AG04450 (cell line): ENCODE measurements at regions not wholly inside any gene's neighbourhood (a gene's known extent, or its start where the extent isn't known, plus 50 kb on each side); places are given as distances from the start of the nearest gene placed in this dataset.

Experiments used
- CTCF ChIA-PET: fragments of 300-600, 350-600 bp; formaldehyde crosslinking; extraction: SDS; loops from one replicate; lab custom pipeline; 2022; ENCODE audit warnings: antibody characterized with exemption, inconsistent platforms; lab: Charles Lee
- POLR2A ChIA-PET: fragments of 350-600 bp; formaldehyde crosslinking; extraction: SDS; loops from one replicate; lab custom pipeline; 2021; ENCODE audit warnings: antibody characterized with exemption, inconsistent platforms; lab: Yijun Ruan, JAX
- DNase-seq: peaks from one replicate; pipeline ENCODE4 v3.0.0-alpha.2; 2011; ENCODE audit warnings: low read depth, low spot score
- H3K27ac ChIP-seq: one replicate; pipeline ENCODE4 v1.5.1; 2012; ENCODE audit warnings: low read depth, low read length, control low read depth
- H3K27me3 ChIP-seq: one replicate; pipeline ENCODE4 v1.6.0; 2012; ENCODE audit warnings: low read length; ENCODE audit not compliant: control insufficient read depth, insufficient read depth
- H3K4me3 ChIP-seq: 2 replicates; pipeline ENCODE4 v1.5.1; 2011; ENCODE audit warnings: mild to moderate bottlenecking, low read depth, low read length, control low read depth
- H3K9me3 ChIP-seq: 2 replicates; pipeline ENCODE4 v1.5.1; 2012; ENCODE audit warnings: low read length; ENCODE audit not compliant: control insufficient read depth, insufficient read depth
- CTCF ChIP-seq: IDR thresholded peaks from 2 replicates; pipeline ENCODE4 v1.5.1; 2011; ENCODE audit warnings: low read depth, low read length, control low read depth, inconsistent platforms

- Histone ChIP-seq H3K27ac (no peak overlapping the region), H3K27me3 (no peaks in the 10 kb centered on the region), H3K9me3 (no peaks in the 10 kb centered on the region), H3K4me3 (no peak overlapping the region)
- ChIA-PET POLR2A (interaction anchor here (1.1 kb wide), 1 partner anchor 18 kb away, joined by 3 read pairs; no protein-coding TSS in a partner anchor), CTCF (no interaction called here)
- DNase-seq: no peak
- no peak for TF ChIP-seq CTCF
These were observed 105.0 kb downstream of the ACER2 start for GRCh38 chr9:19513671-19514275.

GRCh38 chr9:19512103-19512832, 103.5 kb downstream of the ACER2 start:
- ChIA-PET CTCF (no interaction called here), POLR2A (no interaction called here)
- Histone ChIP-seq H3K27me3 (no peaks in the 10 kb centered on the region), H3K27ac (no peak overlapping the region), H3K4me3 (no peak overlapping the region), H3K9me3 (no peaks in the 10 kb centered on the region)
- DNase-seq: no peak
- TF ChIP-seq CTCF: no peak

GRCh38 chr9:19511694-19512093, 102.9 kb downstream of the ACER2 start:
- no peak overlapping the region for H3K27ac ChIP-seq
- H3K4me3 ChIP-seq: no peak overlapping the region
- no peaks in the 10 kb centered on the region for H3K9me3 ChIP-seq
- CTCF ChIA-PET: no interaction called here
- no peaks in the 10 kb centered on the region for H3K27me3 ChIP-seq
- no peak for TF ChIP-seq CTCF
- DNase-seq: no peak
- POLR2A ChIA-PET: no interaction called here

GRCh38 chr9:19510907-19511306, 102.1 kb downstream of the ACER2 start:
- no peaks in the 10 kb centered on the region for H3K9me3 ChIP-seq
- DNase-seq: no peak
- H3K4me3 ChIP-seq: no peak overlapping the region
- ChIA-PET POLR2A (interaction anchor here (0.6 kb wide), 1 partner anchor 138 kb away, joined by 5 read pairs; no protein-coding TSS in a partner anchor), CTCF (interaction anchor here (0.7 kb wide), 1 partner anchor 99 kb away, joined by 3 read pairs; no protein-coding TSS in a partner anchor)
- TF ChIP-seq CTCF: no peak
- no peaks in the 10 kb centered on the region for H3K27me3 ChIP-seq
- no peak overlapping the region for H3K27ac ChIP-seq
